Myocyte (in vitro differentiated cells): ENCODE measurements at regions not wholly inside any gene's neighbourhood (a gene's known extent, or its start where the extent isn't known, plus 50 kb on each side); places are given as distances from the start of the nearest gene placed in this dataset.
A peak's percentile ranks its signal among the peaks of the same experiment; 100 is the strongest.

ENCODE experiments used
- DNase-seq: peaks from one replicate; pipeline ENCODE4 v3.0.0-alpha.2; 2012; ENCODE audit warnings: low read depth

DNA sequence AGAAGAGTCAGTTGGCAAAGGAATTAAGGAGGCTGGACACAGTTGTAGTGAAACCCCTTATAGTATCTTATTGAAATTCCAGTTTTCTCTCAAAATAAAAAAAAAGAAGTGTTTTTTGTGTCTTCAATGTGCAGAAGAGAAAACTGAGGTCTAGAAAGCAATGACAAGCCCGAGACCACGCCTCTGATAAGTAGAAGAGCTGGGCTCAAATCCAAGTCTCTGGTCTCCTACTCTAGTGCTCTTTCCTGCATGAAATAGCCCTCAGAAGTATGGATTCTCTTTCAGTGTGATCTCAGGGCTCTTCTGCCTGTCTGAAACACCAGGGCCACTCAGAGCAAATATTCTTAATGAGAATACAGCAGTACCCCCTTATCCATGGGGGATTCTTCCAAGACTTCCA, 200.9 kb downstream of the KIF18A start:
- DNase-seq = no peak

DNA sequence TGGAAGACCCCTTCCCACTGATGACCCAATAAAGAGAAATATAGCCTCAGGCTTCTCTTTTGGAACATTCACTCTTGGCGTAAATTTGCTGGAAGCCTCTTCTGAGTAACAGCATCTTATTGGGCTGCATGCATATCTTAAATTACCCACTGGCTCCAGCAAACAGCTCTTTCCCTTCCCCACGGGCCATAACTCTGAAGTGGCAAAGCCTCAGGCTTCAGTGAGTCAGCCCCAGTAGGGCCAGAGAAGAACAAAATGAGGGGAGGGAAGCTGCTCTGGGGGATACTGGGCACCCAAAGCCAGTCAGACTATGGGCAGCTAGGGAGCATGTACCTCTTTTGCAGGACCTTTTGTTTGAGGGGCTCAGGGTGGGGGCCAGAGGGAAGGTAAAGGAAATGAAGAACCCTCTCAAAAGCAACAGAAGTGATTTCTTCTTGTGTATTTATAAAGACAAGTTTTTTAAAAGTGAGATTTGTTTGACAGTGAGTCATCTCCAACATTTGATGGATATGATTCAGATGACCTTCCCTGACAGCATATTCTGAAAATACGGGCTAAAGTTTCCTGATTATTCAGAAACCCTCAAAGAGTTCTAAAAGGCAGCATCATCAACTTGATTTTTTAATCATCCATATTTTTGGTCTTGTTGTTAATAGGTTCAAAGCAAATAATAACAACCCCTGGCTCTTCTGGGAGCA, 203.4 kb downstream of the KIF18A start:
- peak; percentile 45 for DNase-seq

DNA sequence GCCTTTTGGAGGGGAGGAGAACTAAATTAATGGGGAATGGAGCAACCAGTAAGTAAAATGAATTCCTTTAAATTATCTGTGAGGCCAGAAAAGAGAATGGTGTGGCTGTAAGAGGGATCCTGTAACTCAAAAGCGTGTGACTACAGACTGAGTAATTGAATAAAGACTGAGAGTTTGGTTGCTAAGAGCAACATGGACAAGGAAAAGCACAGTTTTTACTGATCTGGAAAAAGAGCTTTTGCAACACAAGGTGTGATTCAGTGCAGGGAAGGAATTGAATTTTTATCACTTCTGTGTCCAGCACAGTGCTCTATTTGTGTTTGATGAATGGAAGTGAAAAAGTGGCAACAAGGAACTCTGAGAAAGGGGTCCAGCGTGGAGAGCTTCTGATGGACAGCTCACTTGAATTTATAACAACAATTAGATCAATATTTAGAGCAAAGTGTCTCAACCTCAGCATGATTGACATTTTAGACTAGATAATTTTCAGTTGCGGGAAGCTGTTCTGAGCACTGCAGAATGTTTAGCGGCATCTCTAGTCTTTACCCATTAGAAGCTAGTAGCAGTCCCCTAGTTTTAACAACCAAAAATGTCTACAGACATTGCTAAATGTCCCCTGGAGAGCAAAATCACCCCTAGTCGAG, 202.8 kb upstream of the BDNF start:
- DNase-seq = no peak

DNA sequence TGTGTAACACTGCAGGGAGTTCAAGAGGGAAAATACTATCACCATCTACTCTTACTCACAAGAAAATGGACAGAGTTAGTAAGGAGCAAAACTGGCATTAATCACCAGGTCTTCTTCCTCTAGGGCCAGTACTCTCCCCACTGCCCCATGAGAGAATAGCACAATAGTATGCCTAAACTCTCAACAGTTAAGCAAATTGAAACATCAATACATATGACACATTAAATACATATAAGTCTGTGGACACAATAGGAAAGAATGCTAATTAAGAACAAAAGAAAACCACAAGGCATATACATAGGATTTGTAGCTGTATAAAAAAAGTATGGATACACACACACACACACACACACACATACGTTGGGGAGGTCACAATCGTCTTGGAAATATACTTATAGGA, 197.9 kb upstream of the BDNF start:
- no peak for DNase-seq

DNA sequence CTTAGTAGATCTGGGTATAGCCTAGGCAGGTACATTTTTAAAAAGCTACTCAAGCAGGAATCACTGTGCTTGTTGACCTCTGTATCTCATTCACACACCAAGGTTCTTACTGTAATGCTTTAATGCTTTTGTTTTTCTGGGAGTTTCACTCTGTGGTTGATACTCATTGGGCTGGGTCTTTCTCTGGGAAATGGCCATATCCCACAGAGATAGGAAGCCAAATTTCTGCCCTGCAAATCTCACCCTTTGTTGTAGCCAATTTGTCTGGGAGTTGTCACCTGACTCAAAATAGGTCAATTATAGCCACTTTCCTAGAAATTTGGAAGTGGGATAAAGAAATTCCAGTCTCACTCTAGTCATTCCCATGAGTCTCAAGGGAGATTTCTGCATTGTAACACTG, 195.8 kb upstream of the BDNF start:
- no peak for DNase-seq

DNA sequence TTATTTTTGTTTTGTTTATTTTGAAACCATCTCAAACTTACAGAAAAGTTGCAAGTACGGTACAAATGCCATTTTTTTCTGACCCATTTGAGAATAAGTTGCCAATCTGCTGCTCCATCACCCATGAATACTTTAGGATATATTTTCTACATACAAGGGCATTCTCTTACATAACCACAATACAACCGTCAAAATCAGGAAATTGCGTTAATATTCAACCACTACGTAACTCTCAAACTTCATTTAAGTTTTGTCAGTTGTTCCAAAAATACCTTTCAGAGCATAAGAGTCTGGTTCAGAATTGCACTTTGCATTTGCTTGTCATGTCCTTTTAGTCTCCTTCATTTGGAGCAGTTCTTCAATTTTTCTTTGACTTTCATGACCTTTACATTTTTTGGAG, 194.3 kb upstream of the BDNF start:
- no peak for DNase-seq

DNA sequence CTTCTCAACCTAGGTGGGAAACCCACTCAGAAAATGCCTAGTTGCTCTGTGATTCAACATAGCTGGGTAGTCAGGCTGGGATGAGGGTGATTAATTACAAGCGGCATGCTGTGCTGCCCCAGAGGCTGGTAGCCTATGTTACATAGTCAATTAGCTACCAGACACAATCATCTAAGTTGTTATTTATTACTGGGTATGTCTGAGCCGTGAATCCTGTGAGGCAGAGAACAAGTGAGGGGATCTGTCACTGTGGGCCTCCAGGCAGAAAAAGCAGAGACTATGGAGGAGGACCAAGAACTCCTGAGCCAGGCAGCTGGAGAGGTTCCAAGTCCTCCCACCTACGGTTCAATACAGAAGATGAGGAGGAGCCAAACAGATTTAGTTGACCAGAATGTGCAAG, 186.6 kb upstream of the BDNF start:
- DNase-seq = no peak

DNA sequence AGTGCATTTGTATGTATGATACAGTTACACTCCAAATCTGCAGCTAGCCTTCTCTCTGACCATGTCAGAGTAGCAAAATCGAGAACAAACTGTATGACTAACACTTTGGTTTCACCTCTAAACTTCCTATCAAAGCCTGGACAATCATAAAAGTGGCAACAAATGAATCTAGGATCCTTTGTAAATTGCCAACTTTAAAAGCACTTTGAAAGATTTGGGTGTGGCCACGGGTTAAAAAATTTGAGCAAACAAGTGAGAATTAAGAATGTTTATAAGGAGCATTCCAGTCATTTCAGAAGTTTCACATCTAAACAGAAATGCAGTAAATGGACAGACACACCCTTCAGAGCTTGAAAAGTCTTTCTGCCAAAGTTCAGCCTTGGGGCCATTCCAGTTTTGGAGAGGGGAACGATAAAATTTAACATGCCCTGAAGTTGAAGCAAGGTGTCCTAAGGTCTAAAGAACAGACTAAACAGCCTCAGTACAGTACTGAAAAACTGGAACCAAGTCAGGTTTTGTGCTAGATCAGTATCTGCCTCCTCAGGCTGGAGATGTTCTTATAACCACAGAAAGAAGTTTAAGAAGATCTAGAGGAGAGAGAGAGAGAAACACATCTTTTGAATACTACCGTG, 181.9 kb upstream of the BDNF start:
- DNase-seq = no peak

DNA sequence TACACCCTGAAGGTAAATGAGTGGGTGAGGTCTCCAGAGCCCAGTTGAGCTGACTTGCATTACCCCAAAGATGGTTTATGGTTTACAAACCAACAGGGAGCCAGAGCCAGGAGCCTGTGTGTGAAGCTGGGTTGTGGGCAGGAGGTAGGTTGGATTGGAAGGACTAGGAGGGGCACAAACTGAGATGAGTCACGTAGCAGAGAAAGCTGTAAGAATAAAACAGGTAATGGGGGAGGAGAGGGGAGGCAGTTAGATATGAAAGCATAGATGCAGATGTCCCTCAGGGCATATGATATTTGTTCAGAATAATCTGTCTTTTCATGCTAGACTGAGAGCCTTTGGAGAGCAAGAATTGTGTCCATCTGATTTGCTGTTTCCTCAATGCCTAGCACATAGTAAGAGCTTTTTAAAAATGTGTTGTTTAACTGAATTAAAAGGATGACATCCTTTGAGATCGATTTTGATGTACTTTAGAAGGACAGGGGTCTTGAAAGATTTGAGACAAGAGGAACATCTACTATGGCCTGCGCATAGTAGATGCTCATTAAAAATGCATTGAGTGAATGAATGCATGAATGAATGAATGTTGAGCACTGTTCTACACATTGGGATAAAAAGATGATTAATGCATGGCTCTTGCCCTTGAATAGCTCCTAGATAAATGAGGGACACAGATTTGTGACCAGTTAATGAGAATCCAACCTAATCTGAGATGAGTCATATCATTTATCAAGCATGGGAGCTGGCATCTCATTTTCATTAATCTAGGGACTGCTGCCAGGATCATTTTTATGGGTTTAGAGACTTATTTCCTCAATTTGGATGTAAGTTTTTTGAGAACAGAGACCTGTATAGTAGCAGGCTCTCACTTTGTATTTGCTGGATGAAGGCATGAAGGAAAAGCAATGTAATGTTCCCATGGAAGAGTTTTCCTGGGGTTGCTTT, 175.8 kb upstream of the BDNF start:
- DNase-seq = no peak

DNA sequence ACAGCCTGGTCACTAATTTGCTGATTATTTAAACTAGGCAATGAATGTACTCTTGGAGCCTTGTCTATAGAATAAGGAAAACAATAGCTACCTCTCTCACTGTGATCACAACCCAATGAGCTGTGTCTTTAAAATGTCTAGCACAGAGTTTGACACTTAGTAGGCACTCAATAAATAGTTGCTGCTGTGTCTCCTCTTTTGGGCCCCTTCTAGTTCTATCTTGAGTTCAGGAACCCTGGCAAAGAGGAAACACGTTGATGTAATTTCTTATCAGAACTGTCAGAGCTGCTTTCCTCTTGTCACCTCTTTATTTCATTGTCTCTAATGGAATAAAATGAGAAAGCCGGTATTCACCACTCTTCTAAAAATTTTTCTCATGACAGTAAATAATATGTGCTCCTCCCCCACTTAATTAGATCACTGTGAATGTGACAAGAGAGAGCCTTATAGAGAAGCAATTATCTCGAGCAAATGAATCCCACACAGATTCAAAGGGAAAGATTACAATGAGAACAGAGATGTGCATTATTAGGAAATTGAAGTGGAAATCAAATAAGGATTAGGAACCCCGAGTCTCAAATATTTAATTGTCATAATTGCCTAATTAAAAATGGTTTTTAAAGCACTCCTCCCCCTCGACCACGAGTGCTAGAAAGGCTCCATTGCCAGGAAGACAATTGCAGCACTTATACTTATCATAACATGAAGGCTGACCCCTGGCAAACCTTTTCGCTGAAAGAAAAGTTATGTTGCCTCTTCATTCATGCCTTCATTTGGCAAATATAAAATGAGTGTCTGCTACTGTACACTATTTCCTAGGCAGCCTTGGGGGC, 175.0 kb upstream of the BDNF start:
- no peak for DNase-seq

DNA sequence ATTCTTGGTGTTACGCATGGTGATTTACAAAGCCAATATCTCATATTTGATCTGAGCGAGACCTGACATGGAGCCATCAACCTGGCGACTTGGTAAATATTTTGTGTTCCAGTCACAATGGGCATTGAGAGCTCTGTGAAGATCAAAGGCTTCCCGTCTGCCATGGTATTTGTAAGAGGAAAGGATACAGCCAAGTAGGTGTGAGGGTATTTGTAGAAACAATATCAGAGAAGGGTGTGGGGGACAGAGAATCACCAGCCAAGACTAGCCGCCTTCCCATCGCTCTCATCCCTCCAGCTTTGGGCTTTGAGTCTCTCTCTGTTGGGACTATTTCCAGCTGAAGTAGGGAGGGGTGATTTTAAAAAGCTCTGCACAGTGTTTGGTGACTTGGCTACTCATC, 173.4 kb upstream of the BDNF start:
- no peak for DNase-seq

DNA sequence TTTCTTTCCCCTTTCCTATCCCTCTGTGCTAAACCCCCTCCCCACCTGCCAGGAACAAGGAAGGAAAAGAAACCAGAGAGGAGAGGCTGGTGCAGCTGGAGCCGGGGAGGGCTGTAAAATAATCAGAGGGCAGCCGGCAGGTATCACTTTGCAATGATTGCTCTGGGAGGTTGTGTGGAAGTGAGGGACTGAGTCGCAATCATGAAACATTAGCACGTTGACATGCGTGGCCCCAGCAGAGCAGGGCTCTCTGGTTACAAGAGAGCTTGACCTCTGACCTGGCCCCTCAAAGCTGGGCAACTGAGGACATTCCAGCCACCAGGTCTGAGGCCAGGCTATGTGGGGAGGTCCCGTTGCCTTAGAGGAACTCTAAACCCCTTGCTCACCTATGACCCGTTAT, 170.8 kb upstream of the BDNF start:
- DNase-seq = no peak

DNA sequence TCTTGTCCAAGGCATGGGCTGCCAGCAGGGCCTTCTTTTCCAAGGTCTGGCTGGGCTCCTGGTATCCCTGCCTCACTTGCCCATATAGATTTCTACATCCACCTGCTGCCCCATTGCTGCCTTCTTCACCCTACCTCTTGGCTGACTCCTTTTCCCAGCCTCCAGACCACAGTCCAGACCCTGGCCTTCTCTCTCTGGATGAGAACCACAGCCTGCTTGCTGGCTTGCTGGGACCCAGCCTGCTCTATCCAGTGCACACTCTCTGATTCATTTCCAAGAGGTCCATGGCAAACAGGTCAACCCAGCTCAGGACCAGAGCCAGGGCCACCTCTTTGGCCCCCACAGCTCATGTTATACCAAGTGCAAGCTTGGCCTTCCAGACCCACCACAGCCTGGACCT, 169.4 kb upstream of the BDNF start:
- no peak for DNase-seq

DNA sequence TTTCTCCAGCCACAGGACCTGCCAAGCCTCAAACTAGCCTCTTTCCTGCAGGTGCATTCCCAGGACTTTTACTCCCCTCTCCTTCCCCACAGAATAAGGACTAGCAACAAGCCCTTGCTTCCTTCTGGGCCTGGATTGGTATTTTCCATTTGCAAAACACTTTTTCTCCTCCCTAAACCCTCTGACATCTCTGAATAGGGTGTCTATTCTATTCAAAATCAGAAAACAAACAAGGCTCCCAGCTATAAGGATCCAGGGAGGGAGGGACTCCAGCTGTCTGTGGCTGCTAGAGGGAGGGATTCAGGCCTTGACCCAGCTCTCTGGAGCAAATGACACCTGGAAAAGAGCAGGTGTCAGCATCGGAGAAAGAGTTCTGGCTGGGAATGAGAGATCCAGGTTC, 168.5 kb upstream of the BDNF start:
- no peak for DNase-seq

DNA sequence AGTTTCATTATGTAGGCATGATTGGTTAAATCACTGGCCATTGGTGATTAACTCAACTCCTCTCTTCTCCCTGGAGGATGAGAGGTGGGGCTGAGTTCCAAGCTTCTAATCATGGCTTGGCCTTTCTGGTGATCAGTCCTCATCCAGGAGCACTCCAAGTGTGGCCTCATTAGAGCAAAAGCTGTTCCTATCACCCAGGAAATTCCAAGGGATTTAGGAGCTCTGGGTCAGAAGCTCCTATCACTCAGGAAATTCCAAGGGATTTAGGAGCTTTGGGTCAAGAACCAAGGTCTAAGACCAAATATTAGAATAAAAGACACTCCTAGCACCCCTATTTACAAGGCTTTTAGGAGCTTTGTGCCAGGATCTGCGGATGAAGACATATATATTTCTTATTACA, 168.0 kb upstream of the BDNF start:
- DNase-seq = no peak

DNA sequence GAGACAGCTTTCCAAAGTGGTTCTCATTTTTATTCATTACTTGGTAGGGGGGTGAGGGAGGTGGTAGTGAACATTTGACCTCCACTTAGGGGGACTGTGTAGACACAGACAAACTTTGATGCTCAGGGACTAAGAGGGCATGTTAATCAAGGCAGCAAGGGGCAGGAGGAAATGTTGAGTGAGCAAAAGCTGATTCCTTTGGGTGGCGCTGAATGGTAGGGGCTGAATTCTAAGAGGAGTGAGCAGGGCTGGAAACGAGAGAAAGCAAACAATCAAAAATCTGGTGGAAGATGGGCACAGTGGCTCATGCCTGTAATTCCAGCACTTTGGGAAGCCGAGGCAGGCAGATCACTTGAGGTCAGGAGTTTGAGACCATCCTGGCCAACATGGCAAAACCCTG, 164.8 kb upstream of the BDNF start:
- DNase-seq = no peak

DNA sequence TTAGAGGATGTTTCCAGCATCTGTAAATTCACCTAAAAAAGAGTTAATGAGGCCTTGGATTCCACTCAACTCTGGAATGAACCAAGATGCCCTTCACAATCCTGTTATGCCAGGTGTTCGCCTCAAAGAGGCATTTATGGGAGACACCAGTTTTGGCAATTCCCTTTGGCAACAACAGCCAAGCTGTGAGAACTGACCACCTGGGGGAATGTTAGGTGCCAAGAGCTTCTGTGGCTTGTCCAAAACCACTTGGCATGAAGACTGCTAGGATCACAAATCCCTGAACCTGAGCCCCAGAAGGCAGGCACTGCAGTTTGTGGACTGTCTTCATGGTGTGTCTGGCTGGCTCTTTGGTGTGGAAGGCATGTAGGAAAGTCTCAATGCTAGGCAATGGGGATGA, 164.4 kb upstream of the BDNF start:
- peak; percentile 19 for DNase-seq

DNA sequence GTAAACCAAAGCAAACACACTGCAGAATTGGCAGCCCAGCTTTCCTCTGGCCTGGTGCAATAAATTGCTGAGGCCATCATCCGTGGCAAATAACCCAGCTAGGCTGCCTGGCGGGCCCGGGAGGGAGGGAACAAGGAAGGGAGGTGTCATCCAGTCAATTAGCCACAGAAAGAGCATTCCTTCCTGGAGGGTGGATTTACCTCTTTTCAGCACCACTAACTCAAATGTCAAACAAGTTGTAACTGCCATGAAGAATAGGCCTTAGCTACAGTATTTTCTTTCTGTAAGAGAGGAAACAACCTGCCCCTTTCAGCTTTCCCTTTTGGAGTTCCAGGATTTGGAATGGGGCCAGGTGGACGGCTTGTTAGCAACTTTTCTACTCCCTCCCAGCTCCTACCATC, 163.8 kb upstream of the BDNF start:
- no peak for DNase-seq

DNA sequence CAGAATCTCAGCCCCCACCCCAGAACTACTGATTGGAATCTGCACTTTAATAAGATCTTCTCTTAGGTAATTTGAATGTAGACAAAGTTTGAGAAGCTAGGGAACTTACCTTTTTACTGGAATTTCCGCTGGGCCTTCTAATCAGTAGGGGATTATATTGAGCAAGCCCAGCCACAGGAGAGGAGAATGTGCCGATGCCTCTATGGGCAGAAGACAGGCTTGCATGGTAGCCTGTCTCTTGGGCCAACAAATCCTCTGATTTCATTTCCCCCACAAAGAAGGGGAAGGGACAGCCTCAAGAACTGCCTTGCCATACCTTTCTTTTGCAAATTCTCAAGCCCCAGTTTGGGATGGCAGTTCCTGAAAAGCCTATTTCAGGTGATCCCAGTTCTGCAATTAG, 163.4 kb upstream of the BDNF start:
- DNase-seq = no peak

DNA sequence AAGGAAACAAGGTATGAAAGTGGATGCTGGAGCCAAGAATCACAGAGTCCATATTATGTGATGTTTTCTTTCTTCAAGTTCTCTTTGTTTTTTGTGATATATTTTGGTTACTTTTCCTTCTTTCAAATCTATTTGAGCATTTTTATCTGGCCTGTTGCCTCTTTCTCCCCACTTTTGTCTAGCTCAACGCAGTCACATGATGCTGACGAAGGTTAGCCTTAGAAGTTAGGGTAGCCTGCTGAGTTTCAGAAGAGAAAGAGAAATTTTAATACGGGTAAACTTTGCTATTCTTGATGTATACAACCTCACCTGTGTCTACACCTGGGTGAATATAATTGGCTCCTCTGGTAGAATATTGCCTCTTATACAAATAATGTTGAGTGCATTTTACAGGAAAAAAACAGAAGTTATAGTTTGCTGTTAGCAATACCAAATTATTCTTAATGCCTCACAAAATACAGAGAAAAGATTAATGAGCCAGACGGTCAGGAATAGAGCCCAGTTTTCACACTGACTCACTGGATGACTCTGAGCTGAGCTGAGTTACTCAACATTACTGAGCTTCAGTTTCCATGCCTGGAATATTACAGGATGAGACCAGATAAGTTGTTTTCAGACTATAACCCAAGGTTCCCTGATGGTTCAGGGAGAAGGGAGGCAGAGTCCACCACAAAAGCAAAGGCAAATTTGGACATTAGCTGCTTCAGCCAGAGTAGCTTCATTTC, 161.6 kb upstream of the BDNF start:
- peak; percentile 73 for DNase-seq
